Posterior vena cava (tissue), 2 donors: ENCODE measurements at regions not wholly inside any gene's neighbourhood (a gene's known extent, or its start where the extent isn't known, plus 50 kb on each side); places are given as distances from the start of the nearest gene placed in this dataset.

ENCODE experiments used
- DNase-seq: peaks from one replicate; pipeline ENCODE4 v3.0.0-alpha.2; 2020; ENCODE audit warnings: low spot score
- intact Hi-C, 2 donors: fragments of 100-400 bp; cut with DNase I; formaldehyde crosslinking; loops; one replicate each; pipeline versions ENCODE4 v1.14.1 to v1.14.2; 2022 to 2023
- donor health status: DM: yes; HTN: yes; CAD: no.
- donor health status: DM: yes; HTN: yes; CAD: no.

DNA sequence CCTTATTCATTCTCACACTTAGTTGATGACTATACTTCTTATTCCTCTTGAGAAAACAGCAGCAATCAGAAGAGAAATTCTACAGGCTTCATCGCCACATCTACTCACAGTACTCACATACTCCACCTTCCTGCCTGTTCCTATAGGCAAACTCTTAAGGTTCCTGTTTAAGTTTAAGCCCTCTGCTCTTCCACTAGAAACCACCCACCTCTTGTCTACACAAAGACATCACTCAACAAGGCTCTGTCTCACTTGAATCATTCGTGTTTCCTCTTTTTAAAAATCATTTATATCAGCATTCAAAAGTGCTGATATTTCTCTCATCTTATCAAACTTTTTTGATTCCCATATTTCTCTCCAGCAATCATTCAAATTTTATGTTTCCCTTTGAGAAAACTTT, 85.5 kb upstream of the ADO start:
- DNase-seq, result no peak
- intact Hi-C loops, result no loop called here

DNA sequence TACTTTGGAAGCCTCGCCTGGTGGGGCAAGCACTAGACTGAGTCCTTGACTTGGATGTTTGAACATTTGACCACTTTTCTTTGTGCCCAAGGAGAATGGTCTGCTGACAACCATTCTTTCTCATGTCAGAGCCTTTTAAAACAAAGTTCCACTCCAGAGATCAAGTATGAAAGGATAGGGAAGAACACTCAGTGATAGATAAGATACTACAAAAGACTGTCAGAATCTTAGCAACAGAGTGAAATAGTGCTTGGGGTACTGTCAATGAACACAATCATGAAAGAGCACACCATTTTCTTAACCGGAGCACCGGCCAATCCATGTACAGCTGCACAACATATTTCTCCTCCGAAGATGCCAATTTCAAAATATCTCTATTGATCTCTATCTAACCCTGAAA, 82.8 kb upstream of the ADO start:
- DNase-seq, result no peak
- intact Hi-C loops, result no loop called here

DNA sequence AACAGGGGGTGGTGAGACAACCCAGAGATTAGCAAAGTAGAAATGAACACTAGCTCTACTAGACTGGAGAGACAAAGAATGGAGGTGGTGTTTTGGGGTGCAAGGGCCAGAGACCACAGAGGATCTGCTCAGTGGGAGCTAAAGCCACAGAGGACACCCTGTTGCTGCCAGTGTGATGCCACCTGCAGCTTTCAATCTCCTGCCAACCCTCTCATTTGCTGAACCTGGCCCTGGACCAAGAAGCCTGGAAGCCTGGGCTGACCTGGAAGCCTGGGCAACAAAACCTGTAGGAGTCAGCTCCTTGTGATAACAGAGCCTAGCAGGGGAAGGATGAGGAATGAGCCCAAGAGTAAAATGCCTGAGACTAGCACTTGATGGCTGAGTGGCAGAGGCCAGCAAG, 81.1 kb upstream of the ADO start:
- no peak for DNase-seq
- intact Hi-C loops, result no loop called here

DNA sequence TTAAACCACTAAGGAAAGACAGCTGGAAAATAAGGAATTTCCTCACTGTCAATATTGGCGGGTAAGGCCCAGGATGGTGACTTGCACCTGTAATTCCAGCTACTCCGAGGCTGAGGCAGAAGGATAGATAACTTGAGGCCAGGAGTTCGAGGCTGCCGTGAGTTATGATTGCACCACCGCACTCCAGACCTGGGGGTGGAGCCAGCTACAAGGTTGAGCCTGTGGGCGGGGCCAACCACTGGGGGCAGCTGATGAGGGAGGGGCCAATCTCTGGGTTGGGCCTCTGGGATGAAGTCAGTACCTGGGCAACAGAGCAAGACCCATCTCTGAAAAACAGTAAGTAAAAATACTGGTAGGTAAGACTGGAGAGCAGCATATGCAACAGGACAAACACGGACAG, 80.1 kb upstream of the ADO start:
- no peak for DNase-seq
- intact Hi-C loops, result no loop called here

DNA sequence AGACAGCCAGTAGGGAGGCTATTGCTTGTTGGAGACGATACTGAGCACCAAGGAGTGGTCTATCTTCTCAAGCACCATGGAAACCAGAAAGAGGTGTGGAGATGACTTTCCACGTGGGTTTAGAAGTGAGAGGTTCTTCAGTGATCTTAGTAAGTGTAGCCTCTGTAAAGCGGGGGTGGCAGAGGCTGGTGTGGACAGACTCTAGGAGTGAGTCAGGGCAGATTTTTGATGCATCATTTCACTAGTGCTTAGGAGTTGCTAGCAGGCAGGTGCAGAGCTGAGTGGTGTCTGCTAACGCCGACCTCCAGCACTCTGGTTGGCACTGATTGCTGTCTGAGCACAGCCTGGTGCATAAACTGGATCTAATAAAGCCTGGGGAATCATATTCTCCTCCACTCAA, 78.4 kb upstream of the ADO start:
- no peak for DNase-seq
- intact Hi-C loops, result no loop called here

DNA sequence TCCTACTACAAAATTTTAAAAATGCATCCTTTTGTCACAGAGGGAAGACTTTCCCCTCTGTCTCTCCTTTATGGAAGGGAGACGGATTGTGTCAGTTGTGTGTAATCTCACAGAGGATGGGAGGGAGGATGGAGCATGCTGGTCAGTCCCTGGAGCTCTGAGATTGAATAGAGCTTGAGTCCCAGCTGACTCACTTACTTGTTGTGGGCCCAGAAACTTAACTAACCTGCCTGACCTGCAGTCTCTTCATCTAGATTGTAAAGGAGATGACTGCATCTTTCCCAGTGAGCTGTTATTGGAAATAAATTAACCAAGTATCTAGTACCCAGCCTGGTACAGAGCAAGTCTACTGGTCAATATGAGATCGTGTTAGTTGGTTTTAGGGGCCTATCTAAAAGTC, 77.9 kb upstream of the ADO start:
- DNase-seq, result no peak
- intact Hi-C loops, result no loop called here

DNA sequence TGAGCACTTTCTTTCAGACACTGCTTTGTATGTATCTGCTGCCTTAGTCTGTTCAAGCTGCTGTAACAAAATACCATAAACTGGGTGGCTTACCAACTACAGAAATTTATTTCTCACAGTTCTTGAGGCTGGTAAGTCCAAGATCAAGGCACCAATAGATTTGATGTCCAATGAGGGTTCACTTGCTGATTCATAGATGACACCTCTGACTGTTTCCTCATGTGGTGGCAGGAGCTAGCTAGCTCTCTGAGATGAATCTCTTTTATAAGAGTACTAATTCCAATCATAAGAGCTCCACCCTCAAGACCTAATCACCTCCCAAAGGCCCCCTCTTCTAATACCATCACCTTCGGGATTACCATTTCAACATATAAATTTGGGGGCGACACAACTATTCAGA, 76.6 kb upstream of the ADO start:
- intact Hi-C loops, result no loop called here
- DNase-seq, result no peak

DNA sequence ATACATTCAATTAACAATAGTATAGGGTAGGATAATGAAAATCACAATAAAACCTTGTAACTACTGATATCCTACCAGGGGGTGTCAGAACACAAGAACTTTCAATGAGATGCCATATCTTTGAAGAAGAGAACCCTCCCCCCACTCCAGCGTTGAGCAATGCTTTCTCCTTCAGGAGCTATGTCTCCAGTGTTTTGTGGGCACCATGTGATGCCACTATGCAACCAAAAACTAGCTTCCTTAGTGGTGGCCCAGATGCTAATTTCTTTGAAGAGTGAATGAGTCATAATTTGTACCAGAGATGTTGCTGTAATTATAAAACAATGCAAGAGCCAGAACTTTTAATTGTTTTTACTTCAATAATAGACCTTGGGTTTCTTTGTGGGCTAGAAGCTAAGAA, 76.0 kb upstream of the ADO start:
- intact Hi-C loops, result no loop called here
- no peak for DNase-seq

DNA sequence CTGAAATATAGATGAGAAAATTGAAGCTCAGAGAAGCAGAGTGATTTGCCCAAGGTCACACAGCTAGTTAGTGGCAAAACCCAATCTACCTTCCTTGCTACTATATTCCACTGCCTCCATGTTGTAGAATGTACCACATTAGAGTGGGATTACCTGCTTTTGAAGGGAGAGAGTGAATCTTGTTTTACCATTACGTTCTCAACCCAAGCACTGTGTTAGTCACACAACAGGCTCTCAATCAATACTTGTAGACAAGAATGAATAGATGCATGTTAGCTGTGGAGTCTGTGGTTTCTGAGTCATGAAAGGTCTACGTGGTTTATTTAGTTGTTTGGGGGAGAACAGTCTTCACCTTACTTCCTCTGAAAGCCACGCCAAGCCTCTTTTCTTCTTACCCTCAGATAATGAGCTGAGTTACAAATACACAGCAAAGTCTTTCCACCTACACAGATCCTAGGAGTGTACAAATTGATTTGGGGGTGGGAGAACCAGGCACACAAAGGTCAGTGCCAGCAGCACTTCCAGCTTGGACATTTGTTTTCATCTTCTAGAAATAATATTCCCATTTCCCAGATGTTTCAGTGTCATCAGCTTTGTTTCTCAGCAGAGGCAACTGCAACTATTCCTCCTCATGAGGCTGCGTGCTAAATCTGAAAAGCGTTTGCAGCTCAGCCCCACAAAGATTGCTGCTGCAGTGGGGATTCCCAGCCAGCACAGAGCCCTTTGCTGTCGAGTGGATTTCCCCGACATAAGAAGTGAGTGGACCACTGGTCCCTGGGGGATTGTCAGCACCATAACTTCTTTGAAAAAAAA, 71.5 kb upstream of the ADO start:
- intact Hi-C loops, result no loop called here
- DNase-seq, result no peak

DNA sequence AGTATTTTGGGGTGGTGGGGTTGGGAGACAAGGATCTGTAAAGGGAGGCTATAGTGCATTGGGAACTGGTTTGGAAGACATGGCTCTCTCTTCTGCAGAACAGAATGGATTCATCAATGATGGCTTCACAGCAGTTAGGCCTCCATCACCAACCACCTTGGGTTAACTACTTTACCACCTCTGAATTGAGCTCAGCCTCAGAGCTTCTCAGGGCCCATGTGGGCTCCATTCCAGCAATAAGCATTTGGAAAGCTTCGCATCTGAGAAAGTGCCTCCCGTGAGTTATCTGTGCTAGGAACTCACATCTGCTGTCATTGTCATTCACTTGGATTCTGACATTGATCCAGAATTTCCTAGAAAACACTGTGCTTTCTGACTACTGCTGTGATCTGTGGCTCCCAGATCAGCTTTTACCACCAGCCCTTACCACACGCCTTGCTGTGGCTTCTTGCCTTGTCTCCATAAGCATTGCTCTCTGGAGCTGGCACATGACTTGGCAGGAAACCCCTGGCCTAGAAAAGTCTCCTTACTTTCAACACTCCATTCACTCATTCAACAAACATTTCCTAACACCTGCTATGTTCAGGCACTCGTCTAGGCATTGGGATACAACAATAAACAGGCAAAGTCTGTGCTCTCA, 70.7 kb upstream of the ADO start:
- no peak for DNase-seq
- intact Hi-C loops, result no loop called here

DNA sequence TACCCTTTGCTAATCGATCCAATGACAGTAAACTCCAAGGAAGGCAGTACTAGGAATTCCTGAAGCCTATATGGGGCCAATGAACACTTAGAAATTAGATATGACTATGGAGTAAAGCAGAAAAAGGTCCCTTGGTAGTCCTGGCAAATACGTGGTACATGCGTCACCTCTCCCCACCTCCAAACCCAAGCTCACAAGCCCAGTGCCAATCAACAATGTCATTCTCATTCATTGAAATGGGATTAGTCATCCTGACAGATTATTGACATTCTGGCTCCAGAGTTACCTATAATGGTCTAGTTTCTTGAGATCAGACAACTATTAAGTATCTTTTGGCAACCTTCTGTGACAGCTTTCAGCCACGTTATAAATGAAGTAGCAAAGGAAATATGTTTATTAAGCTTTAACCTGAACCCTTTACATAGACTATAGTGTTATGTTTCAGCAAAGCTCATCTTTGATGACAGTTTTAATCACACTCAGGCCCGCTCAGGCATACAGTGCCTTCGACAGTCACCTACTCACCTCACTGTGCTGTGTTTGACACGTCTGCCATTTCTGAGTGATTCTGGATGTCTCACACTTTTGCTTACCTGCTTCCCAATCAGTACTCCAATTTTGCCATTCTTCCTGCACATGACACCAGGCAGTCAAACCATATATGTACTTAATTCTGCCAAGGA, 69.6 kb upstream of the ADO start:
- intact Hi-C loops, result no loop called here
- DNase-seq, result no peak

DNA sequence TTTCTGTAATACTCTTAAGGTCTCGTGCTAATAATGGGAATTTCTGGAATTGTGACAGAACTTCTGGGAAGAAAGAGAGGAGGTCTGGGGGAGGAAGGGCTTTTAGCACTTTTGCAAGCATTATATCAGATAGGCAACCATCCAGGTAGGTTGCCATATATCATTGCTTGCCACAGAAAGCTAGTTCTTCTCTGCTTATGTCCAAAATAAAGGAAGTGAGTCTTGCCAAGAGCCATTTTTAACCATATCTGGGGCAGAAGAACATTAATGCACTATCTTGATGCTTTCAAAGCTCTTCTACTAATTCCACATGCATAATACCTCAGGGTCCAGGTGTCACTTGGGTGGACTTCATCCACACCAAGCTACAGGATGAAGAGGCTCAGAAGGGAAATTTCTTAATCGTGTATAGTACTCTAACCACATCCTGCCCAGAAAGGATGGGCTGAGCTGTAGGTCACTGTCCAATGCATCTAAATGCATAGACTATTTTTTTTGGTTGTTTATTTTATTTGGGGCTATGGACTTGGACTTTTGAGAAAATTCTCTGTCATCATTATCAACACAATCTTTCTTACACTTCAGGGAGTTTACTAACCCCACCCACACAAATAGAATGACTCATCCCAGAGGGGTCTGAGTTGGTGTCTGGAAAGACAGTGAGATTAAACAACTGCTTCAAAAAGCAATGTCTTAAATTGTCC, 68.9 kb upstream of the ADO start:
- no peak for DNase-seq
- intact Hi-C loops, result no loop called here

DNA sequence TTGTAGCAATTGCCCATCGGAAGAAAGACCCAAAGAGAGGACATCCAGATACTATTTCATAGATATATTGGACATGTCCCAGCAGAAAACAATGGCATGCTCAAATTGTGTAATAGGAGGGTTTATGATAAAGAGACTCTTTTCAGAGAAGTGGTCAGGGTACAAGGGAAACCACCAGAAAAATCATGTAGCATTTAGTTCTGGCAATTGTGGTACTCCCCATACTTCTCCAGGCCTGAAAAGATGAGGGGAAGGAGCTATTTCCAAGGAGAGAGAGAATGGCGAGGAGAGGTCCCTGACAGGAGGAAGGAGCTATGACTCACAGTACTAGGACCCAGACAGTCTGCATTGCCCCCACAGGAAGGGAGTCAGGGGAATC, 68.4 kb upstream of the ADO start:
- intact Hi-C loops, result no loop called here
- DNase-seq, result no peak

DNA sequence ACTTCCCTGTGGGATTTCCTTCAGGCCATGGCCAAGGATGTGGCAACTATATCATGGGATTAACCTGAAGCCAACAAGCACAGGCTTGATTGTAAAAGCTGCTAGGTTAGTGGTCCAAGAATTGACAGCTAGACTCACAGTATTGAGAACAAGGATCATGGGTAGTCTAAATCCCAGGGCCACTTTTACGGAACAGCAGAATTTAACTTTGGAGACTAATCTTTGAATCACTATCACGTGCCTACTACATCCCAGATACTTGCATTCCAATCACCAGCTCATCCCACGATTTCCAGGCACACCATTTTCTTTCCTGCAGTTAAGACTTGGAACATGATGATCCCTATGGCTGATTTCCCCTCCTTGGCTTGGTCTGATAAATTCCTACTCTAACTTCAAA, 65.6 kb upstream of the ADO start:
- DNase-seq, result no peak
- intact Hi-C loops, result no loop called here

DNA sequence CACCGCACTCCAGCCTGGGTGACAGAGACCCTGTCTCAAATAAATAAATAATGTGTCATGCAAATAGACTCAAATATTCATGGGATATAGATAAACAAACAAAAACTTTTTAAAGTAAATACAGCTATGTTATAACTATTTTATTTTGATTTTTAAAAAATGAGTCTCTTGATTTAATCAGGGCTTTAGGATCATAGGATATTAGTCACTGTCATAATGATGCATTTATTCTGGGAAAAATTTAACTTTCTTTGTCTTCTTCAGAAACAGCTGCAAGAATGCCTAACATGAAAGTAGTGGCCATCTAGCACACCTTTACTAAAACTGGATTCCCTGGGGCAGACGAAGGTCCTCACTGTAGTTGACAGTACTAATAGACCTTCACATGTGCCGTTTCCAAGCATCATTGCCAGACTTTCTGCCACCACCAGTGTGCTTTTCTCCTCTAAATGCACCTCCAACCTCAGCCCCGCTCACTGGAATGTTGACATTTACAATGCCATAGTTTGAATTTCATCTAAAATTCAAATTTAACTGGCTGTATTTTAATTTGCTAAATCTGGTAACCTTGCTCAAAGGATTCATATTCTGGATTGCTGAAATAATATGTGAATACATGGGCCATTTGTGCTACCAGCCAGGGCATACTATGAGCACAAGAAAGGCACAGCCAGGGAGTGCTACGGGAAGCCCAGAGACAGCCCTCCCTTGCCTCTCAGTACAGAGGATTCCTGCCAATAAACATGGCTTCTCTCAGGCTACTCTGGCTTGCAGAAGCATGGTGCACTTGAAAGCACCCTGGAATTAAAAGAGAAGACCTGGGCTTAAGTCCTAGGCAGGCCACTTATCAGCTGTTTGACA, 63.4 kb upstream of the ADO start:
- DNase-seq, result no peak
- intact Hi-C loops, result no loop called here

DNA sequence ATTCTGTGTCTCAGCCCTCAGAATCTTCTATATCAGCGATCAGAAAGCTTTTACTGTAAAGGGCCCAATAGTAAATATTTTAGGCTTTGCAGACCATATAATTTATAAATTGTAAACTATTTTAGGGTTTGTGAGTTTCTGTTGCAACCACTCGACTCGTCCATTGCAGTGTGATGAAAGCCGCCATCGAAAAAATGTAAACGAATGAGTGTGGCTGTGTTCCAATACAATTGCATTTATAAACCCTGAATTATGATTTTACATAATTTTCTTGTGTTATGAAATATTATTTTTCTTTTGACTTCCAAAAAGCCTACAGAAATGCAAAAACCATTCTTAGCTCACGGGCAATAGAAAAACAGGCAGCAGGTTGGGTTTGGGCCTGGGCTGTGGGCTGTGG, 62.5 kb upstream of the ADO start:
- intact Hi-C loops, result no loop called here
- no peak for DNase-seq

DNA sequence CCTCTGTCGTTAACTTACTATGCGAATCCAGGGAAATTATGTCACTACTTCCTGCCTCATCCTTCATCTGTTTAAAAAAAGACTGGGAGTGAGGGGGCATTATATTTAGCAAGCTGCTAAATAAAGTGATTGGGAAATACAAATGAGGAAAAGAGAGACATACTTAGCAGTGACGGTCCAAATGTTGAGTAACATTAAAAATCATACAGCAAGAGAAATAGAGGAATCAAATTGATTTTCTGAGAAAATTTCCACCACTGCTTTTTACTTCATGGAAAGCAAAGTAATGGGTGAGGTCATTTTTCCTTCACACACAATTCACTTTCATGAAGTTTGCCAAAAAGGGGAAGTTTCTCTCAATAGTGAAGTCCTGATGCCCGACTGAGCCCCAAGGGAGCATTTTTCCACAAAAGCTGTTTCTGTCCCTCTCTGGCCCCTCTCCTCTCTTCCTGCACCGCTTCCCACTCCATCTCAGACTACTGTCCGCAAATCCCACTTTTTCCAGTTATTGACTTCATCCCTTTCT, 61.9 kb upstream of the ADO start:
- DNase-seq, result no peak
- intact Hi-C loops, result no loop called here

DNA sequence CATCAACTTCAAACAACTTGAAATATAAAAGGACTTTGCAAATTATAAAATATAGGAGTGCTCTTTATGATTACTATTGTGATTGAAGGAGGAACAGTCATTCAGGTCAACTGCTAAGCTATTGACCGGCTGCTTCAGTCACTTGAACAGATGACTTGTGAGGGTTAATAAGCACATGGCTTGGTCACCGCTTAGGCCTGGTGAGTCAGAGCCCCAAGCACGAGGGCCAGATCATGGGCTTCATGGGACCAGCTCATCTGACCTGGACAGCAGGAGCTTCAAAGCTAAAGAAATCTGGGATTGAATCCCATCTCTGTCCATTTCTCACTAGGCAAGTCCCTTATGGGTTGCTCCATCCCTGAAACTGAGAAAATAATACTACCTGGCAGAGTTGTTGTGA, 60.4 kb upstream of the ADO start:
- intact Hi-C loops, result no loop called here
- no peak for DNase-seq

DNA sequence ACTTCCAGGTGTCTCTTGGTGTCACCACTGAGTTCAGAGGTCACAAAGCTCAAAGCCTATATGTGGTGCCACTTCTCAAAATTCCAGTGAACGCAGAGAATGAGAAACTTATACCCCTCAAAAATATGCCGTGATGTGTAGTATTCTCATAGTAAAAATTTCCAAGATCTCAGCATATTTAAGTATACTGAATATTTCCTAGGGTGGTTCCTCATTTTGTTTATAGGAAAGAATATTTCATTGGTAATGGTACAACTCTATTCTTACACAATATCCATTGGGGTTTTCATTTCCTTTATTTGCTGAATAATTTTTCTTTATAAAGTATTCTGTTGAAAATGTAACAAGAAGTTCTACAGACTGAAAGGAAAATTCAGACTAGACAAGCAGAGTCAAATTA, 58.9 kb upstream of the ADO start:
- intact Hi-C loops, result no loop called here
- DNase-seq, result no peak
